ENCODE measurements at regions not wholly inside any gene's neighbourhood (a gene's known extent, or its start where the extent isn't known, plus 50 kb on each side); places are given as distances from the start of the nearest gene placed in this dataset.
A peak's percentile ranks its signal among the peaks of the same experiment; 100 is the strongest.

DNA sequence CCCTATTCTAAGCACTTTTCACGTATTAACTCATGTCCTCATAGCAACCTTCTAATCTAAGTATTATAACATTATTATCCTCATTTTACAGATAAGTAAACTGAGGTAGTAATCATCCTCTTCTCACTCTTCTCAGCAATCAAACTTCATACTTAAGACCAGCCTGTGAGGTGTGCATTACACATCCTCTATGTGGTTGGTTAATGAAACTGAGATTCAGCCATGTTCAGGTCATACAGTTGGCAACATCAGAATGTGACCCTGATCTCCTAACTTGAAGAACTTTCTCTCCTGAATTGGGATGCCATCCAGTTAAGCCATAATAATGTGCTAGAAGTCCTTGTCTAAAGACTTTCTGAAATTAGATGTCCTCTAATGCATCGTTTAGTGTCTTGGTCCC lies 275.1 kb upstream of the ANKRD55 start:
- no peak for DNase-seq

DNA sequence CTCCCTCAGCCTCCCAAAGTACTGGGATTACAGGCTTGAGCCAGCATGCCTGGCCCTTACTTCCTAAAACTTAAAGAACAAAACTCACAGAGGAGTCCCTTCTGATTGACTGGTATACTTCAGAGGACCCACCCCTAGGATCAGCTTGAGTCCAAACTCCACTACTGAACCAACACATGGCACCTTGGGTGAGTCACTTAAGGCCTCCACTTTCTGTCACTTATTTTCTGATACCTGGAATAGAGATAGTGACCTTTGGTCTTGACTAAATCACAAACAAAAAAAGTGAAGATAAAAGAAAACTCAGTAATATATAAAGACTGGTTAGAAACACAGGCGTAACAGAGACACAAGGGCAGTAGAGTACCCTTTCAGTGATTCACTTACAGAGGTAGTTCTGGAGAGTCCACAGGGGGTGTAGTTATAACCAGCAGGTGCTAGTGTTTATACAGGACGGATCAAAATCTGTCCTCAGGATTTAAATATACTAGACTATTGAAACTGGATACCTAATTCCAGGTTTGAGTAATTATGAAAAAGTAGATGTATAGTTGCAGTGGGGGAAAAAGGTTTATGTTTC lies 274.3 kb upstream of the ANKRD55 start:
- no peak for DNase-seq

DNA sequence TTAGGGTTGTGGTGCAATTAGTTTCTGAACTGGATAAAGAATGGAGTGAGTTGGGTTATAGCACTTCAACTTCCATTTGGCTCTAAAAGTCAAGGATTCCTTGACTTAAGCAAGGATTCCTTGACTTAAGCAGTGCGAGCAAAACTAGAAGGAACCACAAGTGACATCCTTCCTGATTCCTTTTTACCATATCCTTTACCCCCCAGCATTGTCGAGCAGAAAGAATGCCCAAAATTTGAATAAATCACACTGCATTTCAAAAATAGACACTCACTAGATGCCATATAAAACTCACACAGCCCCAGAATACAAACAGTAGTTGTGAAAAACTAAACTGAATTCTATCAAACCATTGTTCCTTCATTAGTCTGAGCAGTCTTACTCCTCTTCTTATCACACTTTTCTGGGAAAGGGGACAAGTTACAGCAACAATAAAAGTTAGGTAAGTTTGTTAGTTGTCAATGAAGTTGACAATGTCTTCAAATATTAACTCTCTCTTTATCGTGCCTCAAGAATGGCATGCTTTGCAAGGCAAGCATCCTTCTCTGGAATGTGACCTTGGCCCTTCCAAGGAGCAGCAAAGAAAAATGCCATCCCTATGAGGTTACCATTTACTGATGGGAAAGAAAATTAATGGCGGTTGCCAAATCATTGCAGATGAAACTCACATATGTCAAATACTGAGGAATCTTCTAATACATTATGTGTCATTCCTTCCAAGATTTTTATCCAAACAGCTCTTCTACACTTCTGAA lies 273.3 kb upstream of the ANKRD55 start:
- DNase-seq: no peak

DNA sequence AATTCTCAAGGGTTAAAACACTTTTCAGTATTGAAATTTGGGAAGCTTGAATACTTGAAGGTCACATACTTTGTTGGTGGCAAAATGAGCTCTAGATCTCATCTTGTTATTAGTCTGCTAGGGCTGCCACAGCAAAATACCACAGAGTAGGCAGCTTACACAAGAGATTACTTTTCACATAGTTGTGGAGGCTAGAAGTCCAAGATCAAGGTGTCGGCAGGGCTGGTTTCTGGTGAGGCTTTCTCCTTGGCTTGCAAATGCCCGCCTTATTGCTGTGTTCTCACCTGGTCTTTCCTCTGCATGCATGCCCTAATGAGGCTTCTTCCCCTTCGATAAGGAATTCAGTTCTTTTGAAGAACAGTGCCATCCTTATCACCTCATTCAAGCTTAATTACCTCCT lies 270.8 kb upstream of the ANKRD55 start:
- DNase-seq: no peak

DNA sequence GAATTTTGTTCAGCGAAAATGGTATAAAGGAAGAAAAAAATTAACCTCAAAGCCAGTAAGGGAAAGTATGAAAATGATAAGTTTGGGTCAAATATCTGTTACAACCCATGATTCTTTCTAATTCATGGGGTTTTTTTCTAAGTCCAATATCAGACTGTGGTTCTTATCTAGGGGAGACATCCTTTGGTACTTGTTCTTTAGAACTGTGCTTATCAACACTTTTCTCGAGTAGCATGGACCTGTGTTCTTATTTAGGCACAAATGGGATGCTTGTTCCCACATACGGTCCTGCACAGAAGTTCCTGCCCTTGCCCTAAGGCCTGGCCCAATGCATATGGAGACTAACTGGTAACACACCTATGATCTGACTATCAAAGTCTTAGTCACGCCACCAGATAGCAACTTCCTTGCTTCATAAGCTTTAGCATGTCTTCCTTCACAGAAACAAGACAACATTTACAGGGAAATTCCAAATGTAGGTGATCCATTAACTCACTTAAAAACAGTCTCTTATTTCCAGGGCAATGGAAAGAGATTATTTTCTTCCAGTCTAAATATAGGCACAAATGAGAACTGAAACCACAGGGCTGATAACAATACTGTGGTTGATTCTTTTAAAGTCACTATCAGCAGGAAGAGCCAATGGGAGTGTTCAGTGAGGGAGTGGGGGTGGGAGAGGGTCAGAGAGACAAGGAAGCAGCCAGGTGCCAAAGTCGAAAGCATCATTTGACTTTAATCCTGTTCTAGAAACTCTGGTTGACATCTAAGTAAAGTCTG lies 268.8 kb upstream of the ANKRD55 start:
- DNase-seq: no peak

DNA sequence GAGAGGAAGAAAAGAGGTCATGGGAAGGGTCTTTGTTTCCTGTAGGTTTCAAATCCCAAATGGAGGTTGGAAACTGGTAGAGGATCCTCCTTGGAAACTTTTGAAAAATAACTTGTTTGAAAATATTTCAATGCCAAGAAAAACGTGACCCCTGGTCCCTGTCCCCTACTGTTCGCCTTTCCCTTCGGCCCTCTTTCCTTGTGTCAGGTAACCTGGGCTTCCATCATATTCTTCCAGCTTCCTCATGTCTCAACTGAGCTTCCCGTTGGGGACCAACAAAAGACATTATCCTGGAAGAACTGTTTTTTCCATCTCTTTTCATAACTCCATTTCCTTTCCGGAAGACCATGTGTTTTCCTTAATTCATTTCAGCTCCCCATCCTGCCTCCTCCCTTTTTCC lies 266.8 kb upstream of the ANKRD55 start:
- DNase-seq: no peak

DNA sequence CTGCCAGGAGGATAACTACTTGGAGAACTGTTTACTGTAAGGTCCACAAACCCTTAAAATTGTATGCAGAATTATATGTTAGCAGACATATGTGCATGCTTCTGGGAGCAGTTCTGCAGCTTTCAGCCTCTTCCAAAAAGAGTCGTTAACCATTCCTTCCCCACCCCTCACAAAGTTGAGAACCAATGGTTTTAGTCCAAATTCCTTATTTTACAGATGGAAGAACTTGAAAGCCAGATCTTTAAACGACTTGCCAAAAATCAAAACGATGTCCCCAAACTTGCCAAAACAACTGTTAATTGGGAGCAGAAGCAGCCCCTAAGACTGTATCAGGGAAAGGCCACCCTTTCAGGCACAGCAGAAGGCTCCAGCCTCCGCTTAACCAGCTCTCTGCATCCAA lies 266.4 kb upstream of the ANKRD55 start:
- DNase-seq: no peak

DNA sequence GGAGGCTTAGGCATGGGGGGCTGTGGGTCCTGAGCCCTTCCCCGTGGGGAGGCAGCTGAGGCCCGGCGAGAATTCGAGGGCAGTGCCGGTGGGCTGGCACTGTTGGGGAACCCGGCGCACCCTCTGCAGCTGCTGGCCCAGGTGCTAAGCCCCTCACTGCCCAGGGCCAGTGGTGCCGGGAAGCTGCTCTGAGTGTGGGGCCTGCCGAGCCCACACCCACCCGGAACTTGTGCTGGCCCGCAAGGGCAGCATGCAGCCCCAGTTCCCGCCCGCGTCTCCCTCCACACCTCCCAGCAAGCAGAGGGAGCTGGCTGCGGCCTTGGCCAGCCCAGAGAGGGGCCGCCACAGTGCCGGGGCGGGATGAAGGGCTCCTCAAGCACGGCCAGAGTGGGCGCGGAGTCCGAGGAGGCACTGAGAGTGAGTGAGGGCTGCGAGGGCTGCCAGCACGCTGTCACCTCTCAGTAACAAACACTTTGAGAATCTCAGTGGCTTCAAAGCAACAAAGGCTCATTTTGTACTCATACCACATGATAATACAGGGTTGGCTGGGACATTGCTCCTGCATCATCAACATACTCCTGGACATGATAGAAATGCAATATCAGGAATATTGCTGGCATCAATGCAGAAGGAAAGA lies 265.7 kb upstream of the ANKRD55 start:
- no peak for DNase-seq

DNA sequence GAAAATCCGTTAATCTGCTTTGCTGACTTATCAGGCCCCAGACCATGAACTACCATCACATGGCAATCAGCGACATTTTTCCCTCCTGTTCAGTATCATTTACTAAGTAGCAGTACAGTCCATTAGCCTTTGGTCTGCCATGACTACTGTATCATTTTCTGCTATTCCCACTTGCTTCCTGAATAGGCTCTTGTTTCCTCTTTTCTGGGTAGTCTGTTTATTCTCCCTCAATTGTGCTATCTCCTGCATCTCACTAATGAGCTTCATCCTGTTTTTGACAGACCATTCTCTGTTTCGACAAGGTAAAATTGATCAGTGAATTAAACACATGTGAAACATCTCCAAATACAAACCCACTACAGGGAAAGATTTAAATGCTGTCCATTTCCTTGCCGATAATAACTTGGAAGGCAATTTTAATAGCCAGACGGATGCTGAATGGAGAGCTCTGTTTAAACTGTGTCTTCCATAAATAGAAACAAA lies 263.5 kb upstream of the ANKRD55 start:
- DNase-seq: peak; percentile 31

DNA sequence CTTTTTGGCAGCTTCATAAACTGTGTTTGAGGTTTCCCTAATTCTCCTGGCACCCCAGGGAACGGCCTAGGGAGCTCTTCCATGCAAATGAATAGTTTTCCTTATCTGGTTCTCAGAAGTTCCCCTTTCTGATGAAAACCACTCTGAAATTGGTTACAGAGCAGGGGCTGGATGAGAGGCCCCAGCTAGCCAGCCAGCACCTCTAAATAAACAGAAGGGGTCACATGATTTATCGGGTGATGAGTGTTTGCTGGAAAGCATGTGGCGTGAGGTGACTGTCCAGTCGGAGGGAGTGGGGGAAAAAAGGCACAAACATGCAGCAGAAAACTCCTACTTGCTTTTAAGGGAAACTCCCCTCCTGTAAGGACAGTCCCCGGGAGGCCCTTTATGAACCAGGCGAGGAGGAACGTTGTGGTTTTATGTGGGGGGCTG lies 261.2 kb upstream of the ANKRD55 start:
- peak; percentile 78 for DNase-seq

DNA sequence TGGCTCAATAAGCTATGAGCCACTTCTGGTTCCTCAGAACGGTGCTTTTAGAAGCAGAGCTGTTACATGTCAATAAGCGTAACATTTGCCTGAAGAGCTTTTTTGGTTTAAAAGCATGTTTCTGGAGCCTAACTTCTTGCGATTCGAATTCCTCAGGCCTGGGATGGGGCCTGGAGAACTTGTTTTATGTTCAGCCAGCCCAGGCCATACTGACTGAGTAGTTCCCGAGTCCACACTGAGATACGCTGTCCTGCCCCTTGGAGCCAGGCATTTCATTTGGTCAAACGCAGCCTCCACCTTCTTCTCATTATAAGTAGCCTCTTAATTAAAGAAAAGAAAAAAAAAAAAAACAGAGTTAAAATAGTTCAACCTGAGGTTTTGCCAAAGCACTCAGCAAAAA lies 260.6 kb upstream of the ANKRD55 start:
- no peak for DNase-seq

DNA sequence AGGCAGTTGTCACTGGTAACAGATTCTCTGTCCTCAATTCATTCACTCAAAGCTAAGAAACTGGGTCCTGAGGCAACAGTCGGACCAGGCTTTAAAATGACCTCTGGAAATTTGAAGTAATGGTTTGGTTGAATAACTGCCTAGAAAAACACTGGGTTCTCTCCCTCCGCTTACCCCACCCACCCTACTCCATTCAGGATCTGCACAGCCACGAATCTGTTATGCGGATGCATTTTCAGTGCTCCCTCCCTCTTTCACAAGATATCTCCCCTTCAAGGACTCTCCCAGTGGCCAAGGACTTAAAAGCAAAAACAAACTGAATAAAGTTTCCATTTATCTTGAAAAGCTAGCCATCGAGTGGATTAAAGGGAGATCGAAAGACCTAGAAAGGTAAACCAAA lies 260.2 kb upstream of the ANKRD55 start:
- no peak for DNase-seq

DNA sequence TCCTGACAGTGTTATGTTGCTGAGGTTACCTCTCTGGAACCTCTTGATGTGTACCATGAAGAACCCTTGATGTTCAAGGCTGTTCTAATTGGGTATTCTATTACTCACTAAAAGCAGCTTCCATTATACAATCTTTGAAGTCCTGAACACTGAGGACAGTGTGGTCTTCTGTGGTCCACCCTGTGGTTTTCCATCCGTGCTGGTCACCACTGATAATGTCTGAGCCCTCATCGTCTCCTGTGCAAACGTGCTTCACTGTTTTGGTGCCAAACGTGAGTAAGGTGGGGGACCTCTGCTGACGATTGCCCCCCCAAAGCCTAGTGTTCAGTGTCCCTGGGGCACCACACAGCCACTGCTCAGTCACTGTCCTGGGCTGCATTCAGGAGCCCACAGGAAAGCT lies 259.7 kb upstream of the ANKRD55 start:
- no peak for DNase-seq

DNA sequence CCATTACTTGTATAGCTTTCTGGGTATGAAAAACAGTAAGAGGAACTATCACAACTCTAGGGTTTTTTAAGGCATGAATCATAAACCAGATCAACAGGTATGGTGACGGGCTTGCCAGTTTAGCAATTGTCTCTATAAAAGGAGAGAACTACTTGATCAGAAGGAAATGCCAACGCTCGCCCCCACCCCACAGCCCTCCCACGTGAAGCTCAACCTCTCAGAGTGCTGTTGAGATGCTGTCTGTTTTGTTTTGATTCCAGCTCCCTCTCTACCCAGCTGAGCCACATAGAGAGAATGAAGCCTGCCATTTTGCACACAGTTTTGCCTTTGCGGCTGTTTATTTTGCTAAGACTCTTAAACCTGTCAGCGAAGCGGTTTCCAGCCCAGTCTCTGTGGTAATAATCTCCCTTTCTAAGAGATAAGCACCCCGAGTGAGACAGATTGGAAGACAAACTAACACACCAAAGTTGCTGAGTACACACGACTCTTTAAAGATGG lies 257.9 kb upstream of the ANKRD55 start:
- no peak for DNase-seq

DNA sequence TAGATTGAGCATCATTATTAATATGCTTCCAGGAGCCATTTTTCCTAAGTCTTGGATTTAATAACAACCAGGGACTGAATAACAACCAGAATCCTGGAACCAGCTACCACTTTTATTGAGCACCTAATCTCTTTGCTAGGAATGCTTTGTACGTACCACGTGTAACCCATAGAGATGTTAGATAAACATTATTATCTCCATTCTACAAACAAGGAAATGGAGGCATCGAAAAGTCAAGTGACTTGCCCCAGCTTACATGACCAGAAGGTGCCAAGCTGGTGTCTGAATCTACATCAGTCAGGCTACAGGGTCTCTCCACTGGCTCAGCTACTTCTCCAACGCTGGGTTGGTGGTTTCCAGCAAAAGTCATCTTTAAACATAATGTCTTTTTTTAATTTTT lies 256.1 kb upstream of the ANKRD55 start:
- DNase-seq: no peak

DNA sequence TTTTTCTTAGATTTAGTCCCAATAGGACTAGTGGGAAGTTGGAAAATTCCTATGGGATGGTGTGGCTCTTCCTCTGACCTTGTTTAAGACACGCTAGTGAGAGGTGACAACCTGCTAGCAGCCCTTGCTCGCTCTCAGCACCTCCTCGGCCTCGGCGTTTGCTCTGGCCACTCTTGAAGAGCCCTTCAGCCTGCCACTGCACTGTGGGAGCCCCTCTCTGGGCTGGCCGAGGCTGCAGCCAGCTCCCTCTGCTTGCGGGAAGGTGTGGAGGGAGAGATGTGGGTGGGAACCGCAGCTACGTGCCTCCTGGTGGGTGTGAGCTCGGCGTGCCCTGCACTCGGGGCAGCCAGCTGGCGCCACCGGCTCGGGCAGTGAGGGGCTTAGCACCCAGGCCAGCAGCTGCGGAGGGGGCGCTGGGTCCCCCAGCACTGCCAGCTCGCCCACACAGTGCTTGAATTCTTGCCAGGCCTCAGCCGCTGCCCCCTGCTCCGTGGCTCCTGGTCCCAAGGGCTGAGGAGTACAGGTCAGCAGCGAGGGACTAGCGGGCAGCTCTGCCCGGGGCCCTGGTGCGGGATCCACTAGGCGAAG lies 254.5 kb upstream of the ANKRD55 start:
- no peak for DNase-seq

DNA sequence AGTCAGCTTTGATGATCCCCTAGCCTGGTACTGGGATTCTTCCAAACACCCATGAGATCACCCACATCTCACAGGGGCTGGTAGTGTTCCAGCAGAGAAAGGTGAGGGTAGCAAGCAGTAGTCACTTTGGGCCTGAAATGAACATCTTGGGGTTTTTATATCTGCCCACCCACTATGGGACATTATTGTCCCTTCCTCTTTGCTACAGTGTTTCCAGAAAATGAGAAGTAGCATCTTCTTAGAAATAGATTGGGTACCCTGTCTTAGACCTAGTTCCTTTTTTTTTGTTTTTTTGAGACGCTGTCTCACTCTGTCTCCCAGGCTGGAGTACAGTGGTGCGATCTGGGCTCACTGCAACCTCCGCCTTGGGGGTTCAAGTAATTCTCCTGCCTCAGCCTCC lies 249.2 kb upstream of the ANKRD55 start:
- DNase-seq: peak; percentile 78

DNA sequence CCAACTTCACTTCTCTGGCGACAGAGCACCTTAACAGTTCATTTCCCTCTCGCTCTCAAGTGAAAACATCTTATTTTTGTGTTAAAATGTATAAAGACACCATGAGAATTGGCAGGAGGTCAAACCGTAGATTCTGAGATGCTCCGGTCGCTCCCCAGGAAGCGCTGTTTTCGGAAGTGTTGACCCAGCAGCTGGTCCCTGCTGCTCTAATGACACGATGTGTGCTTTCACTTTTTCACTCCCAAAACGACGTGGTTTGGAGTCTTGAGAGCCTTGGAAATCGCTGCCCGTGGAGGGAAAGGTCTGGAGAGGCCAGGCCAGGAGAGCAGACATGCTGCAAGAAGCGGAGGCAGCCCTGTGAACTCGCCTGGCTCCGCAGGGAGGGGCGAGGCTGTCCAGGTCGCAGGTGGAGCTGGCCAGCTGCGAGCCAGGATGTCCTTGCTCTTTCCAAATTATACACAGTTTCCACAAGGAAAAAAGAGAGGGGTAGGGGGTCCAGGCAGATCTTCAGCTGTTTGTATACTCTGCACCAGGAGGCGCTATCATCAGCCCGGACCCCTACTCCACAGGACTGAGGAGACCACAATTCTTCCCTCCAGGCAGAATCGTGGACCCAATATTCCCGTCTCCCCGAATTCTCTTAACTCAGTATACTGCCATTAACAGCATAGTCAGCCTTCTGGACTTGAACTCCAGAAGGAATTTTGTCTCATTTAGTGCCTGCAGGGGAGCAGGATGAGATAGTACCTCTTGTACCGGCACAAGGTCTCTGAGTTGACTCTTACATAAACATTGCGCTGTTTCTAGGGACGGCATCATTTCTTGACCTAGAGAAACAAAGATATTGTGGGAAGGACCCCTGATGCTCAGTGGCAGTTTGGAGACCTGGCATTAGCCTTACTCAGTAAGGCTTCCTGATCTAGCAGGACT lies 248.6 kb upstream of the ANKRD55 start:
- DNase-seq: peak; percentile 55

DNA sequence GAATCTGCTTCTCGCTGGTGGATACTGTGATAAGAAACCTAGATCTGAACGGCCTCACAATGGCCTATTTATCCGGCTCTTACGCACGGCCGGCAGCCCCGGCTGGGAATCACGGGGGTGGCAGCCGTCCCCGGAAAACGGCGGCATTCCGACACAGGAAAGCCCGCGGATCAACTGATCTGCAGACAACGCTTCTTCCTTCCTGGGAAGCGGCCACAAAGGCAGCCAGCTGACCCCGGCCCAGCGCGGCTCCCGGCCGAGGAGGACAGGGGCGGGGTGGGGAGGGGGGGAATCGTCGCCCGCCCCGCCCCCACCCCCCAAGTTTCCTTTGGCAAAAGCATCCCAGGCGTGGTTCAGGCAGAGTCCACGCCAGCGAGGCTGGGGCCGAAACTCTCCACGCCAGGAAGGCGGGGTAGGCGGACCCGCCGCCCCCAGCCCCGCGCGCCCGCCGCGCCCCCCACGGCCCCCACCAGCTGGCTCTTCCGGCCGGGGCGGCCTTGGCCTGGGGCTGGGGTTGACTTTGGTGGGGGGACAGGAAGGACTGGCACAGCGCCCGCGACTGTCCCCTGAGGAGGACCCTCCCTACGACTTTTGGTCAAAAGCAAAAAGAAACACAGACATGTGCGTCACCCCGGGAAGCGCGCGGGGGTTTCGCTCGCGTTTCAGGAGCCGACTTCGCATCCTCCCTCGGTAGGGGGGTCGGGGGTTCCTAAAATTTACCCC lies 247.7 kb upstream of the ANKRD55 start:
- DNase-seq: peak; percentile 45

DNA sequence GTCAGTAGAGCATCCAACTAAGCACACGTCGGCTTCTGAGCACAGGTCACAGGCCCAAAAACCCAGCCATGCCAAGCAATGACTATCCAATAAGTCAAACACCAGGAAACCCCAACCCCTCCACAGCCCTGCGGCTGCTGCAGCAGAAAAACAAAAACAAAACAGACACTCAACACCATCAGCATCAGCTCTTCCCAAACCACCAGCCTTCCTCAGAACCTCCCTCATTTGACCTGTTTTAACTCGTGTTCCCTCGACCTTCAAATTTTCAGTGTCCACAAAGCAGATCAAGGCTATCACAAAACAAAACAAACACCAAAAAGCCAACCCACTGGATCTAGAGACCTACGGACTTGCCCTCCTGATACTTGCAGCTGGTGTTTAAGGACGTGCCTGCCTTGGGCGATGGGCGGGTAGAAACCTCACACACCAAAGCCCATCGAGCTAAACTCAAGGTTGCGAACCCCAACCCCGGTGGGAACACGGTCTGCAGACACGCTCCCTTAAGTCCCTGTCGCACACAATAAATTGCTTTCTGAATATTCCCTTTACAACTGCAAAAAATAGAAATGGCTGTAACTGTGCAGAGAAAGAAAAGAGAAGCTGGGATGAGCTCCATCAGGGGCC lies 247.1 kb upstream of the ANKRD55 start:
- no peak for DNase-seq

DNA sequence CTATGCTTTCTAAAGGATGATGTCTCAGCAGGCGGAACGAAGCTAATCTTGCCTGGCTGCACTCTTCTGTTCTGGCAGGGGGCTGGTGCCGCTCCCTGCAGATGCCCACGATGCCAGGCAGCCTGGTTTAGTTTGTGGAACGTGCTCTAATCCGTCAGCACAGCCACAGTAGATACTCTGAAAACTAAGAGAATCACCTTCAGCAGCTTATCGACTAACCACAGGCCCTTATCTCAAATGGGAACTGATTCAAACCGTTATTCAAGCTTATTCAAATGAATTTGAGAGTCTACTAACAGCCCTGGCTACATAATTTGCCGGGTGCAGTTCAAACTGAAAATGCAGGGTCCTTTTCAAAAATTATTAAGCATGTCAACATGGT lies 246.6 kb upstream of the ANKRD55 start:
- no peak for DNase-seq
